ENCODE measurements at regions not wholly inside any gene's neighbourhood (a gene's known extent, or its start where the extent isn't known, plus 50 kb on each side); places are given as distances from the start of the nearest gene placed in this dataset.

GRCh38 chr20:7656687-7657467, 283.4 kb downstream of the HAO1 start:
- TF ChIP-seq CTCF (IDR thresholded peaks at IDR 0.05; ENCODE audit: insufficient read depth, low read depth, low read length), result no peak
- peak; percentile 37 for DNase-seq (ENCODE audit: low read depth)

GRCh38 chr20:7657569-7657968, 282.7 kb downstream of the HAO1 start:
- H3K4me3 ChIP-seq (ENCODE audit: low read depth, low read length), result no peak overlapping the region
- peak; percentile 28 for DNase-seq (ENCODE audit: low read depth)
- TF ChIP-seq CTCF (IDR thresholded peaks at IDR 0.05; ENCODE audit: insufficient read depth, low read depth, low read length), result no peak

More at GRCh38 chr20:7656687-7657467, 283.4 kb downstream of the HAO1 start:
- no peak overlapping the region for H3K4me3 ChIP-seq (ENCODE audit: low read depth, low read length)

- DNase-seq (ENCODE audit: low read depth), result no peak
- no peak overlapping the region for H3K4me3 ChIP-seq (ENCODE audit: low read depth, low read length)
- TF ChIP-seq CTCF (IDR thresholded peaks at IDR 0.05; ENCODE audit: insufficient read depth, low read depth, low read length), result no peak
Measured at GRCh38 chr20:7660165-7660564, 280.1 kb downstream of the HAO1 start.

- H3K4me3 ChIP-seq (ENCODE audit: low read depth, low read length), result no peak overlapping the region
- no peak for DNase-seq (ENCODE audit: low read depth)
- no peak for TF ChIP-seq CTCF (IDR thresholded peaks at IDR 0.05; ENCODE audit: insufficient read depth, low read depth, low read length)
Measured at GRCh38 chr20:7665376-7665775, 274.9 kb downstream of the HAO1 start.

- TF ChIP-seq CTCF (IDR thresholded peaks at IDR 0.05; ENCODE audit: insufficient read depth, low read depth, low read length), result no peak
- no peak for DNase-seq (ENCODE audit: low read depth)
Measured at GRCh38 chr20:7667194-7667593, 273.1 kb downstream of the HAO1 start.

GRCh38 chr20:7672571-7672970, 267.7 kb downstream of the HAO1 start:
- DNase-seq (ENCODE audit: low read depth), result no peak
- no peak for TF ChIP-seq CTCF (IDR thresholded peaks at IDR 0.05; ENCODE audit: insufficient read depth, low read depth, low read length)
- no peak overlapping the region for H3K4me3 ChIP-seq (ENCODE audit: low read depth, low read length)

More at GRCh38 chr20:7667194-7667593, 273.1 kb downstream of the HAO1 start:
- no peak overlapping the region for H3K4me3 ChIP-seq (ENCODE audit: low read depth, low read length)

- TF ChIP-seq CTCF (IDR thresholded peaks at IDR 0.05; ENCODE audit: insufficient read depth, low read depth, low read length), result no peak
- H3K4me3 ChIP-seq (ENCODE audit: low read depth, low read length), result no peak overlapping the region
- peak; percentile 73 for DNase-seq (ENCODE audit: low read depth)
Measured at GRCh38 chr20:7673841-7674240, 266.4 kb downstream of the HAO1 start.
